ENCODE measurements at regions not wholly inside any gene's neighbourhood (a gene's known extent, or its start where the extent isn't known, plus 50 kb on each side); places are given as distances from the start of the nearest gene placed in this dataset.

GRCh38 chr18:30175621-30176225, 866.8 kb downstream of the DSC3 start:
- no peak overlapping the region for H2AK5ac ChIP-seq (ENCODE audit: low read depth, low read length)

More at GRCh38 chr18:30175621-30176225, 866.8 kb downstream of the DSC3 start:
- Histone ChIP-seq H3K27ac (ENCODE audit: low read depth, low read length) (no peak overlapping the region), H4K20me1 (replicated peaks in 1 of 2; ENCODE audit: control insufficient read depth in 1 of 2, insufficient read depth in 2 of 2, low read length in 2 of 2) (no peaks in the 10 kb centered on the region), H3K14ac (ENCODE audit: insufficient read length) (no peak overlapping the region), H3K79me1 (ENCODE audit: low read depth, low read length) (no peaks in the 10 kb centered on the region), H4K5ac (ENCODE audit: insufficient read length, low read depth, low read length) (no peak overlapping the region), H2BK12ac (ENCODE audit: low read depth, low read length) (no peak overlapping the region), H3K23me2 (ENCODE audit: low read depth, low read length) (no peaks in the 10 kb centered on the region), H3K9ac (replicated peaks in 1 of 4; ENCODE audit: extremely low read depth in 1 of 4, low read depth in 3 of 4, low read length in 3 of 4) (no peak overlapping the region), H2BK20ac (ENCODE audit: low read length) (no peak overlapping the region), H3K9me3 (ENCODE audit: insufficient read depth in 2 of 2, low read depth in 1 of 2, low read length in 1 of 2) (peaks cover 0 to 11% of the 10 kb centered on the region in 2 experiments; a peak in 1 of 4 replicates), H3K23ac (ENCODE audit: insufficient read length) (no peak overlapping the region), H3K27me3 (replicated peaks in 1 of 4; ENCODE audit: control insufficient read depth in 3 of 4, extremely low read depth in 1 of 4, insufficient read depth in 3 of 4, low read length in 3 of 4) (no peaks in the 10 kb centered on the region), H3K79me2 (ENCODE audit: control insufficient read depth in 1 of 2, insufficient read depth in 2 of 2, low read length in 2 of 2) (no peaks in the 10 kb centered on the region), H2BK5ac (ENCODE audit: low read depth, low read length) (no peak overlapping the region), H3K4me2 (ENCODE audit: insufficient read depth in 1 of 2, low read depth in 2 of 2, low read length in 2 of 2) (no peak overlapping the region), H3K4ac (replicated peaks; ENCODE audit: insufficient read length, low read depth, low read length) (no peak overlapping the region), H3K18ac (ENCODE audit: extremely low read depth, low read length) (no peak overlapping the region), H3K4me3 (ENCODE audit: extremely low read depth in 1 of 4, insufficient read depth in 2 of 4, low read depth in 3 of 4, low read length in 4 of 4) (no peak overlapping the region), H3K4me1 (replicated peaks in 1 of 4; ENCODE audit: control insufficient read depth in 3 of 4, insufficient read depth in 4 of 4, low read length in 3 of 4) (no peaks in the 10 kb centered on the region), H3K36me3 (ENCODE audit: control insufficient read depth in 2 of 4, insufficient read depth in 4 of 4, low read length in 3 of 4) (no peaks in the 10 kb centered on the region), H2AFZ (ENCODE audit: low read length) (no peak overlapping the region), H3K56ac (replicated peaks; ENCODE audit: insufficient read length, low read depth, low read length) (no peak overlapping the region), H4K91ac (replicated peaks; ENCODE audit: insufficient read length, low read length) (no peak overlapping the region), H2BK120ac (replicated peaks; ENCODE audit: low read depth, low read length) (no peak overlapping the region), H4K8ac (ENCODE audit: extremely low read depth, insufficient read depth, low read length) (no peak overlapping the region), H2BK15ac (ENCODE audit: low read length) (no peak overlapping the region)
- FAIRE-seq (no peak), DNase-seq (ENCODE audit: low read depth in 1 of 2, low spot score in 2 of 2) (no peak)
- CTCF ChIA-PET (ENCODE audit: partially characterized antibody) = no interaction called here
- WGBS, 2 experiments (ENCODE audit: extremely low coverage in 1 of 2, insufficient coverage in 1 of 2, insufficient read length in 1 of 2, insufficient replicate concordance in 2 of 2, low coverage in 1 of 2, low lambda C conversion rate in 2 of 2, missing lambda C conversion rate in 1 of 2) = 94% methylated on average over 18 of the region's 19 CpGs; no CpG with 5 or more reads in 1 of the 2 experiments
- no peak for TF ChIP-seq CTBP2 (IDR thresholded peaks at IDR 0.05; ENCODE audit: borderline replicate concordance, insufficient read depth, insufficient read length, low read length)
- no peak for TF ChIP-seq PHF8 (conservative IDR thresholded peaks at IDR 0.05; ENCODE audit: low read depth, low read length)
- TF ChIP-seq RNF2 (IDR thresholded peaks at IDR 0.05; ENCODE audit: borderline replicate concordance, low read depth, low read length, missing control alignments, poor library complexity, severe bottlenecking) = no peak
- no peak for TF ChIP-seq NANOG (IDR thresholded peaks at IDR 0.05; ENCODE audit: insufficient read depth, low read depth, low read length, poor library complexity, severe bottlenecking)
- no peak for TF ChIP-seq CHD1 (IDR thresholded peaks at IDR 0.05; ENCODE audit: low read depth, low read length)
- POLR2A ChIA-PET (ENCODE audit: partially characterized antibody) = no interaction called here
